Tibial nerve (tissue), 3 donors: ENCODE measurements at regions not wholly inside any gene's neighbourhood (a gene's known extent, or its start where the extent isn't known, plus 50 kb on each side); places are given as distances from the start of the nearest gene placed in this dataset.

Experiments
- POLR2A ChIP-seq, 2 donors: fragments of 450-650 bp; IDR thresholded peaks; one replicate each; pipeline ENCODE4 v1.6.1; 2017; ENCODE audit warnings: antibody characterized with exemption in 2 of 2, mild to moderate bottlenecking in 2 of 2, moderate library complexity in 2 of 2
- TF ChIP-seq, protein P1 (sequence below), 5 experiments: fragments of 200-600 bp in 3 of 5; fragments of 450-650 bp in 2 of 5; sonication (generic) in 3 of 5; IDR thresholded peaks; one replicate each; pipeline ENCODE4 v1.5.1; 2016 to 2019; ENCODE audit warnings: antibody characterized with exemption in 5 of 5, mild to moderate bottlenecking in 3 of 5, moderate library complexity in 2 of 5

DNA sequence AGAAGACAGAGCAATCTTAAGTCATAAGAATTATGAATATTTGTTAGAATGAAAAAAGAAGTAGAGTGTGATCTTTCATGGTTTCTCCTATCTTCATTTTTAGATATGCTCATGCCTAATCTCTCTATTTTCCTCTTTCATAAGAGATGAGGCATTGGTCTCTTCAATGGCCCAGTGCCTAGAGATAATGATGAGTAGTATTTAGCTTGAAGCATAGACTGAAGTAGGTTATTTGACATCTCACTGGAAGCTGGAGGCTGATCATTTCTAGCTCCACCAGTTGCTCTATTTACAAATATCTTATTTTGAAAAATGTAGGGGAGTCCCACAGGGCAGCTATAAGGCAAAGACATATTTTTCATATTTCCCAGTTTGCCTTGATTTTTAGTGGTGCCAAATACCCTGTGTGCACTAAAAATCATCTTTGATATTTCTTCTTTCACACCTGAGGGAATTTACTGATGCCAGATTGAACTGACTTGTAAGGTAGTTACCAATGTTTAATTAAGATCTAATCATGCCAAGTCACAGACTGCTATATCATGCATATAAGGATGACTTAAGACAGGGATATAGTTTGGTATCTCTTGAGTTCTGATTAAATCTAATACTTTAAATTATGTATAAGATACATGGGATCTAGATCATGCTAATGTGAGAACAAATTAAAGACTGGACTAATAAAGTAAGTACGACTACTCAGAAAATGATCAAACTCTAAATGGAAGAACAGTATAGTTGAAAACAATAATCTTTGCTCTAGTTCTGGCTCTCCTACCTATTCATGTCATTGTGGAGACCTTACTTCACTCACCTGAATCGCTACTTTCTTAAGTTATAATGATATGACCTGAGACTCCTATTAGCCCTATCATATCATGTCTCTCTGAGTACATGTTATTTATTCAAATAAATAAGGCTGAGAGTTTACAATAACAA lies 108.2 kb upstream of the IFNE start:
- no peak for TF ChIP-seq POLR2A (IDR thresholded peaks at IDR 0.05)
- TF ChIP-seq, protein P1, sequence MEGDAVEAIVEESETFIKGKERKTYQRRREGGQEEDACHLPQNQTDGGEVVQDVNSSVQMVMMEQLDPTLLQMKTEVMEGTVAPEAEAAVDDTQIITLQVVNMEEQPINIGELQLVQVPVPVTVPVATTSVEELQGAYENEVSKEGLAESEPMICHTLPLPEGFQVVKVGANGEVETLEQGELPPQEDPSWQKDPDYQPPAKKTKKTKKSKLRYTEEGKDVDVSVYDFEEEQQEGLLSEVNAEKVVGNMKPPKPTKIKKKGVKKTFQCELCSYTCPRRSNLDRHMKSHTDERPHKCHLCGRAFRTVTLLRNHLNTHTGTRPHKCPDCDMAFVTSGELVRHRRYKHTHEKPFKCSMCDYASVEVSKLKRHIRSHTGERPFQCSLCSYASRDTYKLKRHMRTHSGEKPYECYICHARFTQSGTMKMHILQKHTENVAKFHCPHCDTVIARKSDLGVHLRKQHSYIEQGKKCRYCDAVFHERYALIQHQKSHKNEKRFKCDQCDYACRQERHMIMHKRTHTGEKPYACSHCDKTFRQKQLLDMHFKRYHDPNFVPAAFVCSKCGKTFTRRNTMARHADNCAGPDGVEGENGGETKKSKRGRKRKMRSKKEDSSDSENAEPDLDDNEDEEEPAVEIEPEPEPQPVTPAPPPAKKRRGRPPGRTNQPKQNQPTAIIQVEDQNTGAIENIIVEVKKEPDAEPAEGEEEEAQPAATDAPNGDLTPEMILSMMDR (IDR thresholded peaks at IDR 0.05): no peak
